GM12878 (cell line): ENCODE measurements at regions not wholly inside any gene's neighbourhood (a gene's known extent, or its start where the extent isn't known, plus 50 kb on each side); places are given as distances from the start of the nearest gene placed in this dataset.

ENCODE experiments used
- BACH1 ChIP-seq: fragments of 450-650 bp; IDR thresholded peaks from 2 replicates; pipeline ENCODE4 v1.6.1; 2017; ENCODE audit warnings: mild to moderate bottlenecking, borderline replicate concordance
- BCLAF1 ChIP-seq: fragments of 450-650 bp; IDR thresholded peaks from 2 replicates; pipeline ENCODE4 v1.6.1; 2017; ENCODE audit warnings: antibody characterized with exemption, mild to moderate bottlenecking, moderate library complexity
- BRCA1 ChIP-seq: IDR thresholded peaks from 2 replicates; pipeline ENCODE4 v1.6.1; 2011; ENCODE audit warnings: low read depth, low read length, improper control_type of control experiment
- CBX5 ChIP-seq: sonication (generic); IDR thresholded peaks from 2 replicates; pipeline ENCODE4 v1.6.1; 2016; ENCODE audit warnings: low read depth, moderate library complexity, mild to moderate bottlenecking, inconsistent platforms
- CEBPB ChIP-seq, 2 experiments: fragments of 150-350 bp in 1 of 2; IDR thresholded peaks; 2 replicates each; pipeline ENCODE4 v1.6.1; 2012 to 2014; ENCODE audit warnings: low read depth in 2 of 2, low read length in 2 of 2, borderline replicate concordance in 1 of 2, inconsistent platforms in 1 of 2
- CHD1 ChIP-seq: IDR thresholded peaks from 2 replicates; pipeline ENCODE4 v1.6.1; 2012; ENCODE audit warnings: low read depth, low read length, improper control_type of control experiment
- CREM ChIP-seq: IDR thresholded peaks from 2 replicates; pipeline ENCODE4 v1.6.1; 2014; ENCODE audit warnings: antibody characterized with exemption, low read depth
- DPF2 ChIP-seq: fragments of 450-650 bp; IDR thresholded peaks from 2 replicates; pipeline ENCODE4 v1.6.1; 2017; ENCODE audit warnings: mild to moderate bottlenecking
- EP300 ChIP-seq, 2 experiments: fragments of 150-350 bp in 1 of 2; IDR thresholded peaks; 2 replicates each; pipeline ENCODE4 v1.6.1; 2011 to 2012; ENCODE audit warnings: low read depth in 2 of 2, low read length in 2 of 2, borderline replicate concordance in 1 of 2, improper control_type of control experiment in 1 of 2, inconsistent platforms in 1 of 2; ENCODE audit not compliant: control insufficient read depth in 1 of 2
- EZH2 ChIP-seq: IDR thresholded peaks from 2 replicates; pipeline ENCODE4 v1.6.1; 2012; ENCODE audit warnings: low read depth, mild to moderate bottlenecking, control low read depth, inconsistent platforms, low read length, borderline replicate concordance; ENCODE audit not compliant: control insufficient read depth
- GATAD2B ChIP-seq: fragments of 450-650 bp; conservative IDR thresholded peaks from 2 replicates; pipeline ENCODE4 v1.6.1; 2017; ENCODE audit warnings: low read depth, mild to moderate bottlenecking, moderate library complexity
- LARP7 ChIP-seq: fragments of 450-650 bp; IDR thresholded peaks from 2 replicates; pipeline ENCODE4 v1.6.1; 2017; ENCODE audit warnings: mild to moderate bottlenecking
- MEF2A ChIP-seq: IDR thresholded peaks from 2 replicates; pipeline ENCODE4 v1.6.1; 2011; ENCODE audit warnings: low read depth, mild to moderate bottlenecking, low read length, moderate library complexity; ENCODE audit not compliant: insufficient read depth
- MTA2 ChIP-seq: fragments of 450-650 bp; IDR thresholded peaks from 2 replicates; pipeline ENCODE4 v1.6.1; 2016; ENCODE audit warnings: low read depth, mild to moderate bottlenecking, moderate library complexity
- MYB ChIP-seq: fragments of 150-350 bp; IDR thresholded peaks from 2 replicates; pipeline ENCODE4 v1.6.1; 2014; ENCODE audit warnings: mild to moderate bottlenecking, low read depth, low read length, borderline replicate concordance
- NFIC ChIP-seq: IDR thresholded peaks from 2 replicates; pipeline ENCODE4 v1.6.1; 2012; ENCODE audit warnings: low read depth, mild to moderate bottlenecking, inconsistent platforms, low read length, moderate library complexity
- NR2C2 ChIP-seq: IDR thresholded peaks from 2 replicates; pipeline ENCODE4 v1.6.1; 2011; ENCODE audit warnings: borderline replicate concordance, low read depth; ENCODE audit not compliant: control insufficient read depth, insufficient read length
- PBX3 ChIP-seq: IDR thresholded peaks from 2 replicates; pipeline ENCODE4 v1.6.1; 2011; ENCODE audit warnings: mild to moderate bottlenecking, low read depth, low read length, moderate library complexity; ENCODE audit not compliant: insufficient replicate concordance
- POLR2AphosphoS2 ChIP-seq: IDR thresholded peaks from 2 replicates; pipeline ENCODE4 v1.6.1; 2011; ENCODE audit warnings: low read depth, mild to moderate bottlenecking, low read length, improper control_type of control experiment, moderate library complexity
- RUNX3 ChIP-seq: IDR thresholded peaks from 2 replicates; pipeline ENCODE4 v1.6.1; 2012; ENCODE audit warnings: low read length, inconsistent platforms
- SKIL ChIP-seq: fragments of 450-650 bp; IDR thresholded peaks from 2 replicates; pipeline ENCODE4 v1.6.1; 2017; ENCODE audit warnings: mild to moderate bottlenecking, low read depth, inconsistent platforms; ENCODE audit not compliant: poor library complexity, severe bottlenecking
- SMAD5 ChIP-seq: IDR thresholded peaks from 2 replicates; pipeline ENCODE4 v1.6.1; 2016; ENCODE audit warnings: antibody characterized with exemption, low read depth
- SMARCA5 ChIP-seq: fragments of 450-650 bp; IDR thresholded peaks from 2 replicates; pipeline ENCODE4 v1.6.1; 2017; ENCODE audit warnings: mild to moderate bottlenecking
- TCF12 ChIP-seq: IDR thresholded peaks from 2 replicates; pipeline ENCODE4 v1.6.1; 2011; ENCODE audit warnings: low read depth, mild to moderate bottlenecking, low read length
- ZBED1 ChIP-seq: IDR thresholded peaks from 2 replicates; pipeline ENCODE4 v1.6.1; 2016; ENCODE audit warnings: borderline replicate concordance
- ZNF217 ChIP-seq: fragments of 450-650 bp; IDR thresholded peaks from 2 replicates; pipeline ENCODE4 v1.6.1; 2017; ENCODE audit warnings: antibody characterized with exemption, mild to moderate bottlenecking

GRCh38 chr21:43353282-43354025 is 73.5 kb downstream of the SIK1 start (continued):
- TF ChIP-seq SKIL (no peak), NFIC (no peak), ZBED1 (peak; percentile 89; the same call in 1 of the 2 replicates), EZH2 (no peak), LARP7 (peak; percentile 72; the same call in 1 of the 2 replicates), GATAD2B (no peak), BRCA1 (no peak), MYB (no peak), POLR2AphosphoS2 (peak; percentile 62; the same call in 1 of the 2 replicates), SMAD5 (no peak; the same call in 1 of the 2 replicates), ZNF217 (no peak), EP300 (IDR thresholded peaks at IDR 0.05; ENCODE audit: borderline replicate concordance in 1 of 2, control insufficient read depth in 1 of 2, low read depth in 2 of 2, low read length in 2 of 2) (no peak), CBX5 (no peak), SMARCA5 (peak; percentile 81; the same call in 1 of the 2 replicates), NR2C2 (no peak), PBX3 (no peak), BCLAF1 (no peak), RUNX3 (no peak), CEBPB (IDR thresholded peaks at IDR 0.05; ENCODE audit: borderline replicate concordance in 1 of 2, low read depth in 2 of 2, low read length in 2 of 2) (0 out of 4 replicates have a peak, but pooled peaks of 1 of the 2 experiments have one; percentile 12), DPF2 (peak; percentile 45; the same call in 1 of the 2 replicates), MEF2A (no peak), CHD1 (peak; percentile 1; the same call in 1 of the 2 replicates), CREM (0 out of 2 replicates have a peak, but pooled peaks have one; percentile 6), TCF12 (peak; percentile 72; the same call in 1 of the 2 replicates), BACH1 (peak; percentile 67; the same call in 1 of the 2 replicates), MTA2 (peak; percentile 28; the same call in 1 of the 2 replicates)
